Upper lobe of left lung (tissue), 6 donors: ENCODE measurements at regions not wholly inside any gene's neighbourhood (a gene's known extent, or its start where the extent isn't known, plus 50 kb on each side); places are given as distances from the start of the nearest gene placed in this dataset.

Experiments
- ATAC-seq, 2 donors: fragments of 200-7000 bp; cut with Tn5 transposase; one replicate each; pipeline ENCODE4 v1.9.1; 2022; ENCODE audit warnings: mild to moderate bottlenecking in 2 of 2, moderate library complexity in 2 of 2; ENCODE audit not compliant: low FRiP score in 2 of 2
- DNase-seq, 2 donors: peaks; one replicate each; pipeline ENCODE4 v3.0.0-alpha.2; 2019 to 2020
- H3K27ac ChIP-seq, 4 donors: fragments of 200-600 bp; sonication (generic); one replicate each; pipeline ENCODE4 v1.5.1; 2016 to 2019
- H3K27me3 ChIP-seq, 4 donors: fragments of 200-600 bp; sonication (generic); one replicate each; pipeline ENCODE4 v1.5.1; 2017 to 2019
- H3K36me3 ChIP-seq, 4 donors: fragments of 200-600 bp; sonication (generic); one replicate each; pipeline ENCODE4 v1.5.1; 2016 to 2019
- H3K4me1 ChIP-seq, 4 donors: fragments of 200-600 bp; sonication (generic); one replicate each; pipeline ENCODE4 v1.5.1; 2018 to 2019
- H3K4me3 ChIP-seq, 4 donors: fragments of 200-600 bp; sonication (generic); one replicate each; pipeline ENCODE4 v1.5.1; 2017 to 2019; ENCODE audit warnings: mild to moderate bottlenecking in 2 of 4, moderate library complexity in 1 of 4
- H3K9me3 ChIP-seq, 4 donors: fragments of 200-600 bp; sonication (generic); one replicate each; pipeline ENCODE4 v1.5.1; 2018 to 2019
- CTCF ChIP-seq, 6 experiments: fragments of 450-650 bp in 4 of 6; fragments of 200-600 bp in 2 of 6; sonication (generic) in 2 of 6; IDR thresholded peaks; one replicate each; pipeline ENCODE4 v1.5.1; 2016 to 2019; ENCODE audit warnings: antibody characterized with exemption in 6 of 6
- EP300 ChIP-seq, 4 donors: sonication (generic); formaldehyde crosslinking; IDR thresholded peaks; one replicate each; pipeline ENCODE4 v1.5.1; 2017; ENCODE audit warnings: antibody characterized with exemption in 4 of 4, control low read depth in 2 of 4
- POLR2A ChIP-seq, 4 donors: fragments of 450-650 bp; IDR thresholded peaks; one replicate each; pipeline ENCODE4 v1.5.1; 2016 to 2017; ENCODE audit warnings: antibody characterized with exemption in 4 of 4, mild to moderate bottlenecking in 2 of 4
- POLR2AphosphoS5 ChIP-seq, 2 donors: sonication (generic); formaldehyde crosslinking; IDR thresholded peaks; one replicate each; pipeline ENCODE4 v1.5.1; 2017; ENCODE audit warnings: antibody characterized with exemption in 2 of 2
- WGBS, 2 donors: methylation state at CpG; one replicate each; pipeline ENCODE4 v1.1.5; 2017 to 2018; 5-methylcytosine and 5-hydroxymethylcytosine counted together
- donor health status: DM: no; HTN: no; CAD: no; lungs with moderate emphysema.
- donor health status: DM: no; HTN: yes; CAD: no; lungs with severe emphysema.

DNA sequence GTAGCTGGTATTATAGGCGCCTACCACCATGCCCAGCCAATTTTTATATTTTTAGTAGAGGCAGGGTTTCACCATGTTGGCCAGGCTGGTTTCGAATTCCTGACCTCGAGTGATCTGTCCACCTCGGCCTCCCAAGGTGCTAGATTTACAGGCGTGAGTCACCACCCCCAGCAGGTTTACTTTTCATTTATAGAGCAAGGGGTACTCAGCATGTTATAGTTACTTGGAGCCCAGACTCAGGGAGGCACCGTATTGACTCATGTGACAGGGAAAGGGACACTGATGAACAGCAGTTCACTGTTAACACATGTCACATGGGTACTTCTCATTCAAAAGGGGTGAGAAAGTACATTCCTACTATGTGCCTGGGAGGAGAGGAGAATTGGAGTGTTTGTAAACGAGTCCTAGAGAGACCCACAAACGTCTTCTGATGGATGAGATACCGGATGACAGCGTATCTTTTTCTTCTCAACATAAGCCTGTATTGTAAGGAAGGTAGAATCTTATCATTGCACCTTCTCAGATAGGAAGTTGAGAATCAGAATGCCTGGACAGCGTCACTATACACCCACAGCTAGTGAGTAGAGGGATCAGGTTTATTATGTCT is 510.0 kb downstream of the USP25 start:
- TF ChIP-seq EP300 (IDR thresholded peaks at IDR 0.05) (no peak), CTCF (IDR thresholded peaks at IDR 0.05) (no peak), POLR2AphosphoS5 (IDR thresholded peaks at IDR 0.05) (no peak), POLR2A (IDR thresholded peaks at IDR 0.05) (no peak)
- no peaks in the 10 kb centered on the region for H3K4me1 ChIP-seq
- ATAC-seq (no peak), DNase-seq (no peak)
- H3K27me3 ChIP-seq, result no peaks in the 10 kb centered on the region
- no peaks in the 10 kb centered on the region for H3K9me3 ChIP-seq
- 87 to 94% methylated on average over 11 of the region's 11 CpGs for WGBS, 2 donors
- H3K4me3 ChIP-seq, result no peak overlapping the region
- H3K36me3 ChIP-seq, result no peaks in the 10 kb centered on the region
- no peak overlapping the region for H3K27ac ChIP-seq

- no peaks in the 10 kb centered on the region for H3K27me3 ChIP-seq
- H3K27ac ChIP-seq, result no peak overlapping the region
- no peak for ATAC-seq
- H3K36me3 ChIP-seq, result no peaks in the 10 kb centered on the region
- DNase-seq, result no peak
- no peaks in the 10 kb centered on the region for H3K4me1 ChIP-seq
- 72 to 75% methylated on average over 2 of the region's 2 CpGs for WGBS, 2 donors
- H3K9me3 ChIP-seq, result no peaks in the 10 kb centered on the region
- H3K4me3 ChIP-seq, result no peak overlapping the region
- TF ChIP-seq CTCF (IDR thresholded peaks at IDR 0.05) (no peak), EP300 (IDR thresholded peaks at IDR 0.05) (no peak), POLR2A (IDR thresholded peaks at IDR 0.05) (no peak), POLR2AphosphoS5 (IDR thresholded peaks at IDR 0.05) (no peak)
Observed at GRCh38 chr21:16241016-16241415, 511.2 kb downstream of the USP25 start.

DNA sequence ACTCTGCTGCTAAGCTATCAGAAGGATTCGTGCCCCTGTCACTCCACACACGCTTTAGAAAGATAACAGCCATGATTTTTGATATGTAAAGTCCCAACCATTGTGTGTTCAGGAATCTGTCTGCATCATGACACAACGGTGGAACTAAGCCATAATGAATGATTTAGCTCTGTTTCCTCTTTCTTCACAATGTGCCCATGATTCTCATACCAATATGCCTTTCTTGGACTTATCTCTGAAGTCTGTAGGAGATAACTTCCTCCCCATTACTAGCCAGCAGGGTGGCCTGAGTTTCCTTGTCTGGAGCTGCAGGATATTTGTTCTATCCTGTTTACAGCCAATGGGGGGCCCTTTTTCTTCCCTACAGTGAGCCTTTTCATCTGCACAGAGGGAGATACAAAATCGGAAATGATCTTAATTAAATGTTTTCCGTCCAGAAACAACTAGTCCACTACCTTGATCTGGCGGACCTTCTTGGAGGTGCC is 511.7 kb downstream of the USP25 start:
- H3K36me3 ChIP-seq, result no peaks in the 10 kb centered on the region
- H3K4me3 ChIP-seq, result no peak overlapping the region
- ATAC-seq (no peak), DNase-seq (no peak)
- H3K27me3 ChIP-seq, result no peaks in the 10 kb centered on the region
- H3K27ac ChIP-seq, result no peak overlapping the region
- TF ChIP-seq EP300 (IDR thresholded peaks at IDR 0.05) (no peak), POLR2AphosphoS5 (IDR thresholded peaks at IDR 0.05) (no peak), POLR2A (IDR thresholded peaks at IDR 0.05) (no peak), CTCF (IDR thresholded peaks at IDR 0.05) (no peak)
- no peaks in the 10 kb centered on the region for H3K4me1 ChIP-seq
- H3K9me3 ChIP-seq, result no peaks in the 10 kb centered on the region
- WGBS, 2 donors, result 39% methylated on average over 6 of the region's 6 CpGs

DNA sequence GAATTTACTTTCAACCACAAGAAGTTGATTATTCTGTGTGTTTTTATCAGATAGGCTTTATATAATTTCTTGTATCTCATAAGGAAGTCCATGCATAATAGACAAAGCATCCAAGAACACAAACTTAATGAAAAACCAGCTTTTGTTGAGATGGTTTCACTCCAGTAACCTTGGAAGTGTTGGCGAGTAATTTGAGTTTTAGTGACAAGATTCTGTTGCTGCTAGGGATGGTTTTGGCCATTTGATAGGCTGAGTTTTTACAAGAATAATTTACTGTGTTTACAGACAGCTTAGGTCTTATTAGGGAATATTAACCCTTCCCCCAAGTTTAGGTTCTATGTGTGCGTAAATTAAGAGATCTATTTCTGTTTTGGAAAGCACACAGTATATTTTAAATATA is 513.6 kb downstream of the USP25 start:
- Histone ChIP-seq H3K27me3 (no peaks in the 10 kb centered on the region), H3K27ac (no peak overlapping the region), H3K4me3 (no peak overlapping the region), H3K4me1 (no peaks in the 10 kb centered on the region), H3K36me3 (no peaks in the 10 kb centered on the region), H3K9me3 (no peaks in the 10 kb centered on the region)
- no peak for ATAC-seq
- 87 to 90% methylated on average over 2 of the region's 2 CpGs for WGBS, 2 donors
- no peak for DNase-seq
- TF ChIP-seq POLR2AphosphoS5 (IDR thresholded peaks at IDR 0.05) (no peak), EP300 (IDR thresholded peaks at IDR 0.05) (no peak), POLR2A (IDR thresholded peaks at IDR 0.05) (no peak), CTCF (IDR thresholded peaks at IDR 0.05) (no peak)

- ATAC-seq (no peak), DNase-seq (no peak)
- WGBS, 2 donors, result 85 to 89% methylated on average over 3 of the region's 3 CpGs
- Histone ChIP-seq H3K27me3 (no peaks in the 10 kb centered on the region), H3K4me1 (no peaks in the 10 kb centered on the region), H3K36me3 (no peaks in the 10 kb centered on the region), H3K4me3 (no peak overlapping the region), H3K27ac (no peak overlapping the region), H3K9me3 (no peaks in the 10 kb centered on the region)
- no peak for TF ChIP-seq POLR2A (IDR thresholded peaks at IDR 0.05)
- TF ChIP-seq CTCF (IDR thresholded peaks at IDR 0.05), result no peak
- no peak for TF ChIP-seq EP300 (IDR thresholded peaks at IDR 0.05)
- no peak for TF ChIP-seq POLR2AphosphoS5 (IDR thresholded peaks at IDR 0.05)
Observed at GRCh38 chr21:16248705-16249104, 518.9 kb downstream of the USP25 start.
